CD4-positive, alpha-beta T cell treated with Interleukin-1 beta for 1 hour (primary cell): ENCODE measurements at regions not wholly inside any gene's neighbourhood (a gene's known extent, or its start where the extent isn't known, plus 50 kb on each side); places are given as distances from the start of the nearest gene placed in this dataset.
"Not testable (repeated sequence)": the region's sequence is repeated elsewhere in the genome, so short reads cannot be mapped to it uniquely, and the experiment has no call there.

ENCODE experiments used
- DNase-seq, 2 donors: peaks; one replicate each; pipeline ENCODE4 v3.0.0-alpha.2; 2020 to 2022

DNA sequence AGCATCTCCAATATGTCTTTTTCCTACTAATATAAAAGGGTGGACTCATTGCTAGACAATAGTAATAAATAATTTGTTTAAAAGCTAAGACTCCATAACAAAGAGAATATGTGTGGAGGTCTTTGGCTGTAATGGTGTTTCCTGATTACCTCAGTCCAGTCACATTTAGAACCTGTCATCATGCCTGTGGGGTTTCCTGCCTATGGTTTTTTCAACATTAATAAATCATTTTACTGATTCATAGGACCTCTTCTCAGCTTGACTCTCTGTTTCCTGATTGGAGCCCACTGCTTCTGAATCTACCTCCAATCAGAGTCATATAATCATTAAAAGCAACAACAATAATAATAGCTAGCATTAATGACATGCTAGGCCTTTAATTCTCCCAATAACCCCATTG, 52.4 kb upstream of the GNAI1 start:
- DNase-seq = no peak

DNA sequence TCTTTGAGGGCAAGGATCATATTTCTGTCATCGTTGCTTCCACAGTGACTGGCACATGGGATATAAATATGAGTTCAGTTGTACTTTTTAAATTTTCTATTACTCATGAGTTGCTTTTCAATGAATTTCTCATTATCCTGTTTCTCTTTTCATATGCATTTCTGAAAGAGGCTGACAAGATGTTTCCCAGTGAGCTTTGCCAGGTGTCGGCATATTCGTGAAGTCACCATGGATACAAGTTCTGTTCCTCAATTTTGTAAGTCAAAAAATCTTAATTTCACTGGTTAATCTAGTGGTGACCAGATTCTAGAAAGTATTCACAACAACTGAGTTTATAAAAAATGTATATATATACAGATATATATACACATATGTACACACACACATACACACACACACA, 55.7 kb upstream of the GNAI1 start:
- DNase-seq = no peak

DNA sequence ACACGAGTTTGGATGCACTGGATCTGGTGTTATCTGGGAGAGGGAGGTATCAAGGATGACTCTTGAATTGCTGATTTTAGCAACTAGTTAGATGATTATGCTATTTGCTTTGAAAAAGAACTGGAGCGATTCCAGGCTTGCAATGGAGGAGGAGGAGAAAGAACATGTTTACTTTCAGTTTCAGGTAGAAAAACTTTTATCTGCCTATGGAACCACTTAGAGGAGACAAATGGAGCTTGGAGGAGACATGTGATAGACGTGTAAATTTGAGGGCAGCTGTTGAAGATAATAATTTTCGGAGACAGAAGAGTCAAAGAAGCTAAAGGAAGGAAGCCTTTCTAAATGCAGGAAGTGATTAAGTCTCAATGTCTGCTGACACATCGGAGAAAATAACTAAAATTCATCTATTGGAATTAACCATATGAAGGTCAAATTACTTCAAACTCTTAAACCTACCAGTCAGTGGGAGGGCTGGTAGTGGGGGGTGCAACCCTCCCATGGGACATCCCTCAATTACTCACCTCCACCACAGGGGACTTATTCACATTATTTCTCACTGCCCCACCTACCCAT, 56.4 kb upstream of the GNAI1 start:
- no peak for DNase-seq

DNA sequence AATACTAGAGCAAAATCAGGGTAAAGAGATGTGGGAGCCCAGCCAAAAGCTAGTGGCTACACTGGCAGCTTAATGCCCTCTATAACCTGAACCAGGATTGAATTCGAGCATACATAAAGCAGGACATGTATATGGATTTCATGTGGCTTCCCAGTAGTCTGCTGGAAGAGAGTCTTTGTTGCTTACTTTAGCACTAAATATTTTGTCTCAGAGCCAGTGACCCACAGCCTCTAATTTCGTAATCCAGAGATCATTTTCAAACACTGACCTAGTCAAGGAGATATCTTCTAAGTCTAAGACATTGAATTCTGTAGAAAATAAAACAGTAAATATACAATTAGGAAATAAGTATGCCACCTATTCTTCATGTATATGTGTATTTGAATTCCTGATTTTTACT, 64.2 kb upstream of the GNAI1 start:
- no peak for DNase-seq

DNA sequence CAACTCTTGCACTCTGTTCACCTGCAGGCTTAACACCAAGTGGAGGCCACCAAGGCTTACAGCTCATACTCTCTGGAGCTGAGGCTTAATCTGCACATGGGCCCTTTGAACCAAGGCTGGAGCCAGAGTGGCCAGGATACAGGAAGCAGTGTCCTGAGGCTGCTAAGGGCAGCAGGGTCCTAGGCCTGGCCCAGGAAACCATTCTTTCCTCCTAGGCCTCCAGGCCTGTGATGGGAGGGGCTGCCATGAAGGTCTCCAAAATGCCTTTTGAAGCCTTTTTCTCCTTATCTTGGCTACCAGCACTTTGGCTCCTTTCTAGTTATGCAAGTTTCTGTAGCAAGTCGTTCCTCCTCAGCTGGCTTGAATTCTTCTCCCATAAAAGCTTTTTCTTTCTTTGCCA, 68.0 kb upstream of the GNAI1 start:
- DNase-seq = no peak

DNA sequence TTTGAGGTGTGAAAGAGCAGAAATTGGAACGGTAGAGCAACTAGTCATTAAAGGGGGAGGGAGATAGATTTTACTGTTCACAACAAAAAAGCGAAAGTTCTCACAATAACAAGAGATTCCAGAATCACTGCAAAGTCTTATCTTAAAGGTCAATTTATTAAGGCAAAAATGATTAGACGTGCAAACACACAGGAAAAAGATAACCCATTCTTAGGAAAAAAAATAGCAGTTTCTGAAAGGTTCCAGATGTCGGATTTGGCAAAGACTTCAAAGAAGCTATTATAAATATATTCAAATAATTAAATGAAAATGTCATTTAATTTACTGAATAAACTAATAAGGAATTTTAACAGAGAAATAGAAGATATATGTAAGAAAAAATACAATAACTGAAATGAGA, 70.8 kb upstream of the GNAI1 start:
- no peak for DNase-seq

DNA sequence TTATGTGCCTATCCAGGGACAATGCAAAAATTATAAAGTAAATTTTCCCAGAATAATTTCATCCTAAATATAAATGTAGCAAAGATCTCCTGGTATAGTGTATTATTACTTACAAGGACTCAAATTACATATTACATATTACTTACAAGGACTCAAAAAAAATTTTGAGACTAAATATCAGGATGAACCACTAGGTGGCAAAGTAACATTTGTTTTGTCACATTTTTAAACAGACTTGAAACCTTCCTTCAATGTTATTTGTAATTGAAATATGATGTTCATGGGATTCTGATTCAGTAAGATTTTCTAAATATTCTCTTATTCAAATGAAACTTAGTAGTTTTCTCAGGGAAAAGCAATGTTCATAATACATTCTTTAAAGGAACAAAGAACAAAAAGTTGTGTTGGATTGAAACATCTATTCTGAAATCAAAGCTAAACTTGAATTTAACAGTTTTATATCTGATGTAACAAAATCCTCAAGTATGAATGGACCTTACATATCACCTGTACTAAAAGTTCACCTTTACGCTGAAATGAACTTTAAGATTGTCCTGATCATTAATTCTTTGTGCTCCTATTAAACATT, 74.3 kb upstream of the GNAI1 start:
- DNase-seq = peak in 1 of 2 donors; percentile 1

DNA sequence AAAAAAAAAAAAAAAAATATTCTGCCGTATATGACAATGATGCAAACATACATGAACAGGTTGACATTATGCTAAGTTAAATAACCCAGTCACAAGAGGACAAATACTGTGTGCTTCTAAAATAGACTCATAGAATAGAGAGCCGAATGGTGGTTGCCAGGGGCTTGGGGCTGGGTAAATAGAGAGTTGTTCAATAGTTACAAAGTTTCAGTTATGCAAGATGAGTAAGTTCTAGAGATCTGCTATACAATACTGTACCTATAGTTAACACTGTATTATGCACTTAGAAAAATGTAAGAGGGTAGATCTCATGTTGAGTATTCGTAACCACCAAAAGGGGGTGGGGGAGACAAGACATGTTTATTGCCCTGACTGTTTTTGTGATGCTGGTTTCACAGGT, 77.1 kb upstream of the GNAI1 start:
- no peak for DNase-seq

DNA sequence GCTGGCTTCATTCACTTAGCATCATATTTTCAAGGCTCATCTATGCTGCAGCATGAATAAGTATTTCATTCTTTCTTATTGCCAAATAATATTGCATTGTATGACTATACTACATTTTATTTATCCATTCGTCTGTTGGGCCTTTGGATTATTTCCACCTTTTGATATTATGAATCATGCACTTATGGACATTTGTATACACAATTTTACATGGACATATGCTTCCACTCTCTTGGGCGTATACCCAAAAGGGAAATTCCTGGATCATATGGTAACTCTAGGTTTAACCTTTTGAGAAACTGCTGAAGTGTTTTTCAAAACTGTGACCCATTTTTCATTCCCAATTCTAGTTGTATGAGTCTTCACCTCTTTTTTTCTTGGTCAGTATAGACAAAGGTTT, 80.3 kb upstream of the GNAI1 start:
- DNase-seq = no peak

DNA sequence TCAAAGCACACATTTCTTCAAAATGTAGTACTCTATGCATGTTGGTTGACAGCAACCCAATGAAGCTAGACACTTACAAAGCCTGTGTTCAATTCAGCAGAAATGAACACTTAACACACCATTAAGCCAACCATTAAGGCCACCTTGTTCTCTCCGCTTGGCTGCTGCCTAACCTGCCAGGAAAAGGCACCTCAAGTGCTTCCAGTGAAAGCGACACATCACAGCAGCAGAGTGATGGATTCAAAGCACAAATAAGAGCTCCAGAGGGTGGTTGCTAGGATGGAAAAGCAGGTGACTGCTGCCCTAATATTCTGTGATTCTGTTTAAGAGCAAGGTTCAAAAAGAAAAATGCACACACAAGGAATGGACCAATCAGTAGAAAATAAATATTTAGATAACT, 81.5 kb upstream of the GNAI1 start:
- no peak for DNase-seq

DNA sequence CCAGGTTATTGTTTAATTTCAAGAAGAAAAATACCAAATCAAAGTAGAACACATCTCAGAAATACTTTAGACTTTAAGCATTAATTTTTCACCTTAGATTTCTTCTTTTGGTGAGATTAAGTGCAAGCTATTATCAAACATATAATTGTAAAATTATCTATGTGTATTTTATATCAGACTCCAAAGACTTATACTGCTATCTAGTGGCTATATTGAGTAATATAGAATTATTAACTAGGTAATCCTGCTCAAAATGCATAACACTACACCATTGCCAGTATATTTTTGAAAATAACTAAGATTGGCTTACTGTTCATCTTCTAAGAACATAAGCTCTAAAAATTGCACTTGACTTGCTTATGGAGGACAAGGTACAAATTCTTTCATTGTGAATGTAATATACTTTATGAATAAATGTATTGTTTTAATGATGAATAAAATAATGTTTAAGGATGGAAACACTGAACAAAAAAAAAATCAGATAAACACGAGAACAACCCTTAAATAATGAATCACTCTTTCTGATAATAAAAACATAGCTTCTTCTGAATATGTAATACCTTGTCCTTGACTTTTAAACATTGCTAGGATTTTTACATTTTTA, 86.7 kb upstream of the GNAI1 start:
- no peak for DNase-seq

DNA sequence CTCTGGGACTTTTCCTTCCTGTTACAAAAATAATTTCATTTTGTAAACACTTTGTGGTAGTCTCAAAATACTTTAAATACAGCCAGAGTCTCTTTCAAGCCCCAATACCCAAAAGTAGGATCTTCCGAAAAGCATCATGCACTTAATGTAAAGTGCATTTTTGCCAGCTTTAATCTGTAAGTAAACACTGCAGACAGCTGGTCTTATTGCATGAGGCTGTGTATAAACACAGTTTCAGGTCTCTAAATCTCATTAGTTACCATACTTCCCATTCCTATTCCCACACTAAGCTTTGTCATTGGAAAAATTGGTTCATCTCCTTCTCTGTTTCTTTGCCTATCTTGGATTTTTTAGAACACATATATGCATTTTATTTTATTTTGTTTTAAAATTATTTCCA, 87.6 kb upstream of the GNAI1 start:
- DNase-seq = no peak

DNA sequence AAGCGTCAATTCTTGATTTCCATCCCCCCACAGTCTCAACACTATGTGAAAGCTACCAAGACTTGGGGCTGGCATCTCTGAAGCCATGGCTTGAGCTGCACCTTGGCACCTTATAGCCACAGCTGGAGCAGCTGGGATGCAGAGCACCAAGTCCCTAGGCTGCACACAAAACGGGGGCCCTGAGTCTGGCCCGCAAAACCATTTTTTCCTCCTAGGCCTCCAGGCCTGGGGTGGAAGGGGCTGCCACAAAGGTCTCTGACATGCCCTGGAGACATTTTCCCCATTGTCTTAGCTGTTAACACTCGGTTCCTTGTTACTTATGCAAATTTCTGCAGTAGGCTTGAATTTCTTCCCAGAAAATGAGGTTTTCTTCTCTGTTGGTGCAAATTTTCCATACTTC, 89.8 kb upstream of the GNAI1 start:
- DNase-seq = no peak

DNA sequence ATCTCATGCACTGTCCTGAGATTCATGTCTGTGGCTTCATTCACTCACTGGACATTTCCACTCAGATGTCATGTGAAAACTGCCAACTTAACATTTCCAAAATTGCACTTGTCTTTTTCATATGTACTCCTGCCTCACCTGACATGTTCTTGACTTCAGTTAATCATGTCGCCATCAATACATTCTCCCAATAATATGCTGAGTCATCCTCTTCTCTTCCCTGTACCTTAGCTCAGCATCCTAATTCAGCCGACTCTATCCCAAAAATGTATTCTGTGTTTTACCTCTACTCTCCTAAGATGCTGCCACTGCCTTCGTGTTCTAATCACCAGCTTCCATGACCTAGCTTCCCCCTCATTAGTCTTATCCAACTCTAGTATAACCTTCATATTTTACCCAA, 93.9 kb upstream of the GNAI1 start:
- DNase-seq = no peak

DNA sequence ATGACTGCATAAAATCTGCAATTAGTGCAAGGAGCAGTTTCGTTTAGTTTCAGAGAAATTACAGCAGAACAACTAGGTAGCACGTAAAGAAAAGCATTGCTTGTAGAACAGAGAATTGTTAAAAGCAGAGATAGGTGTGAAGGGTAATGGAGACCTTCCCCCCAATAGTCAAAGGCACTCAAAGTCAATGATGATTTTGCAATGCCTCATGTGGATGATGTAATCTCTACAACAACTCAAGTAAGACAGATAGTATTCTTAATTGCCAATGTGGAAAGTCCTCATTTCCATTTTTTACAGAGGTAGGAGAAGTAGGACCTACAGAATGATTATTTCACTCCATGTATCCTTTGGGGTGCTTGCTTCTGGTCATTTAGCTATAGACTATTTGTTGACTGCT, 94.3 kb upstream of the GNAI1 start:
- no peak for DNase-seq

DNA sequence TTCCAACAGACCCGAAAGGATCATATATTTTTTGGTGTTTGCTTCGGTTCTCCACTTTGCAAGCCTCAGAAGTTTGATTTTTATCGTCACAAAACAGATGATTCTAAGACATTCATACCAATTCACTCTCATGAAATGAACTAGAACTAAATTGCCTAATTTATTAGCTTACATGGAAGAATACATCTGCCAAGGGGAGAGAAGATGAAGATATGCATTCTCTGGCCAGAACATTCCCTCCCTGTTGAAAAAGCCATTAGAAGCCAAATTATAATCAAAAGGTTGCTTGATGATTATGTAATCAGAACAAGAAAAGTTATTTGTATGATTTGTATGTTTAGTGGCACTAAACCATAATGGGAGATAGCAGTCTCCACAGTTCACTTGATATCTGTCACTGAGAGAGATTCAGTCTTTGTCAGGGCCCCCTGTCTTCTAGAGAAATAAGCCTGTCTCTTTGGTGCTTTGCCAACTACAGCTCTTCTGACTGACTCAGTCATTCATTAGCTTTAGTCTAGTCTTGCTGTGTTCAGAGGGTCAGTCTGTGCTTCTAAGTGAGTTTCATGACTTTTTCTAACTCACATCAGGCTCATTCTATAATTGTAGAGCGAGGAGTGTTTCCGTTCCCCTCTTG, 95.3 kb upstream of the GNAI1 start:
- no peak for DNase-seq

DNA sequence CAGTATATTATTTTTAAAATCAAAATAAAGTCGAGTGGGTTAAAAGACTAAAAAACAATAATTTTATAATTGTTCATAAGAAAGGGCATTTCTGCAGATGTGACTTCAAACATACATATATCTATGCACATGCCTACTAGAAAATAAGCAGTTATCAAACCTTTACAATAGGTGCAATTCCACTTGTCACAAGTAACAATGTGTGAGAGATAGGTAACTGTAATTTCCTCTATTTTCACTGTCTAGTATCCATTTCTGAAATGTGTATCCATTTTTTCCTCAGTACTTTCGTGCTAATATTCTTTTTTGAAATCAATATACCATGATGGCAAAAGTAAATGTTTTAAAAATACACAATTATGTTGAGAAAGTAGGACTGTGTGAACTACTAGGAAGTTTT, 96.9 kb upstream of the GNAI1 start:
- no peak for DNase-seq

DNA sequence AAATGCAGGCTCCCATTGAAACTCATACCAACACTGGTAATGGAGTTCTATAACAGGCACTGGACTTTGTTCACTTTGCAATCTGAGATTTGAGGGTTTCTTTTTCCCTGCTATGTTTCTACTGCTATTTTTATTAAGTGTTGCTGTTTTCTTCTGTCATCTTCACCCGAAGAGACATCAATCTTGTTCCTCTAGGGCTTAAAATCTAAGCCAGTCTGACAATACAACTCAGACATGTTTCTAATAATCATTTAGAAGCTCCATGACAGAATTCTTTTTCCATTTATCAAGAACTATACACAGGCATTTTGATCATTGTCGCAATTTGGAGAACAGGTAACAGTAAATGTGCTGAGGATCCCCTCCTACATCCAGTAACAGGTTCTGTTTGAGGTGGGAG, 98.5 kb upstream of the GNAI1 start:
- no peak for DNase-seq

DNA sequence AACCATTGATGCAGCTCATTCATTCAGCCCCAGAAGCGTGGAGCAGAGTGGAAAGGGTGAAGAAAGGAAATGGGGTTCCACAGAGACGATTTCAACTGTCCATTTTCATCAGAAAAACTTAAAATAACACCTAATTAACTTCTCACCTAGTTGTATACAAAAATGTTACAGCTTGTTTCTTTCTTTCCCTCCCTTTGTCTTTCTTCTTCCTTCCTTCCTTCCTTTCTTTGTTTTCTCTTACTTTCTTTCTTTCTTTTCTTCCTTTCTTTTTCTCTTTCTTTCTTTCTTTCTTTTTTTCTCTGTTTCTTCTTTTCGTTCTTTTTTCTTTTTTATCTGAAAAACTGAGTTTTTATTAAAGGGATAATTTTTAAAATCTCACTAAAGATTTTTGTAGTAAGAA, 105.9 kb upstream of the GNAI1 start:
- no peak for DNase-seq

DNA sequence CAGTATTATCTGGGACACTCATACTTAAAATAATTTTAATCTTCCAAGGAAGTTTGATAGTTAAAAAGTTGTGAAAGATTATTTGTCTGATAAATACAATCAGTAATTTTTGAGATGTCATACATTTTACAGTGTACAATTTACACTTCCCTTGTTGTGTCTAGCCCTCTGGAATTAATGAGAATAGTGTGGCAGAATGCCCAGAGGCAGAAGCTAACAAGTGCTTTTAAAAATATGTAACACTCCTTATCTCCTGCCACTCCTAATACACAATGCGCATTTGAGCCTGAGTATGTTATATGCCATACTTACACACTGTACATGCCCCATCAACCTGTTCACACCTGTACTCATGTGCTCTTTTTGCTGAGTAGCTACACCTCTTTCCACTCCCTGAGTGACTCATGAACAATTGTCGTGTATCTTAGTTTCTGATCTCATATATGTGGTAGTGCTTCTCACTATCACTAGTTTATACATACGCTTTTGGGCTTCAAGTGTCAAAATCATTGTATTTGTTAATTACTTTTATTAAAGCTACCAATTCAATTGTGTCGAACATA, 106.9 kb upstream of the GNAI1 start:
- no peak for DNase-seq

DNA sequence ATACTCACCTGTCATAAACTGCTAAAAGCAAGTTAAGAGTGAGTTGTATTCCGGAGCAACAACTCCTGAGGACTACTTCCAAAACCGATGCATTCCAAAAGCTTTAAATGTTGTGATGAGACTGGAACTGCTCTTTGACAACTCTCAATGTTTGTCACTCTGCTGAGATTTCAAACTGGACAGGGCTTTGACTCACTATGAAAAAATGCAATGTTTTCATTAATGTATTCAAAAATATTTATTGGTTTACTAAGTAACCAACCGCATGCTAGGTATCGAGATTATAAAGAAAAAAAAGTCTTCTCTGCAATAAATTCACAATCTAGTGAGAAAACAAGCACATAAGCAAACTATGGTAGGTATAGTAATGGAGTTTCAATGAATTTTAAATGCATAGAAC, 107.9 kb upstream of the GNAI1 start:
- no peak for DNase-seq

DNA sequence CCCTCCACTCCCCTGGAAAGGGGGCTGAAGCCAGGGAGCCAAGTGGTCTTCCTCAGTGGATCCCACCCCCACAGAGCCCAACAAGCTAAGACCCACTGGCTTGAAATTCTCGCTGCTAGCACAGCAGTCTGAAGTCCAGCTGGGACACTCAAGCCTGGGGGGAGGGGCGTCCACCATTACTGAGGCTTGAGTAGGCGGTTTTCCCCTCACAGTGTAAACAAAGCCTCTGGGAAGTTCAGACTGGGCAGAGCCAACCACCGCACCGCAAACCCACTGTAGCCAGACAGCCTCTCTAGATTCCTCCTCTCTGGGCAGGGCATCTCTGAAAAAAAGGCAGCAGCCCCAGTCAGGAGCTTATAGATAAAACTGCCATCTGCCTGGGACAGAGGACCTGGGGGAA, 114.4 kb upstream of the GNAI1 start:
- DNase-seq = not testable (repeated sequence)

DNA sequence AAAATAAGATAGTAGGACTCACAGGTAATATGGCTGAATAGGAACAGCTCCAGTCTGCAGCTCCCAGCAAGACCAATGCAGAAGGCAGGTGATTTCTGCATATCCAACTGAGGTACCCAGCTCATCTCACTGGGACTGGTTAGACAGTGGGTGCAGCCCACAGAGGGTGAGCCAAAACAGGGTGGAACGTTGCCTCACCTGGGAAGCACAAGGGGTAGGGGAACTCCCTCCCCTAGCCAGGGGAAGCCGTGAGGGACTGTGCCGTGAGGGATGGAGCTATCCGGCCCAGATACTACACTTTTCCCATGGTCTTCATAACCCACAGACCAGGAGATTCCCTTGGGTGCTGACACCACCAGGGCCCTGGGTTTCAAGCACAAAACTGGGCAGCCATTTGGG, 114.8 kb upstream of the GNAI1 start:
- not testable (repeated sequence) for DNase-seq
